IMR-90 (cell line): ENCODE measurements at regions not wholly inside any gene's neighbourhood (a gene's known extent, or its start where the extent isn't known, plus 50 kb on each side); places are given as distances from the start of the nearest gene placed in this dataset.
A peak's percentile ranks its signal among the peaks of the same experiment; 100 is the strongest.

Experiments used
- ATAC-seq: fragments of 200-7000 bp; cut with Tn5 transposase; 2 replicates; pipeline ENCODE4 v1.9.1; 2020; ENCODE audit warnings: low read depth, mild to moderate bottlenecking, moderate library complexity
- BruUV-seq: library from RNA; stranded (reverse); fragments of 400-500 nt; replicated peaks from 2 replicates; lab custom pipeline; 2021; lab: Mats Ljungman, UMichigan
- CTCF ChIA-PET: fragments of 300-600 bp; formaldehyde crosslinking; extraction: SDS; loops from one replicate; lab custom pipeline; 2021; ENCODE audit warnings: antibody characterized with exemption; lab: Yijun Ruan, JAX
- POLR2A ChIA-PET: fragments of 300-600 bp; sonication (Branson Sonifier 250); formaldehyde crosslinking; loops from one replicate; lab custom pipeline; 2022; ENCODE audit warnings: antibody characterized with exemption; ENCODE audit not compliant: unreplicated experiment; lab: Charles Lee
- DNase-seq: peaks from one replicate; pipeline ENCODE4 v3.0.0; 2013
- H2AFZ ChIP-seq: replicated peaks from 2 replicates; pipeline ENCODE3; 2013; ENCODE audit warnings: low read length, mild to moderate bottlenecking; ENCODE audit not compliant: poor library complexity
- H2AK5ac ChIP-seq: 2 replicates; pipeline ENCODE4 v1.6.1; 2013; ENCODE audit warnings: low read depth, low read length, inconsistent platforms
- H2AK9ac ChIP-seq: replicated peaks from 2 replicates; pipeline ENCODE3; 2013; ENCODE audit warnings: mild to moderate bottlenecking, low read depth, low read length, moderate library complexity; ENCODE audit not compliant: poor library complexity
- H2BK120ac ChIP-seq: 2 replicates; pipeline ENCODE4 v1.6.1; 2013; ENCODE audit warnings: low read depth, low read length, inconsistent platforms
- H2BK15ac ChIP-seq: 3 replicates; pipeline ENCODE4 v1.6.1; 2013; ENCODE audit warnings: low read depth, low read length, inconsistent platforms
- H2BK20ac ChIP-seq: 2 replicates; pipeline ENCODE4 v1.6.1; 2013; ENCODE audit warnings: low read depth, mild to moderate bottlenecking, inconsistent platforms, low read length, moderate library complexity
- H2BK5ac ChIP-seq: 2 replicates; pipeline ENCODE4 v1.6.1; 2013; ENCODE audit warnings: mild to moderate bottlenecking, low read depth, low read length, inconsistent platforms; ENCODE audit not compliant: poor library complexity, severe bottlenecking
- H3K14ac ChIP-seq: replicated peaks from 2 replicates; pipeline ENCODE4 v1.6.1; 2013; ENCODE audit warnings: low read depth, low read length, inconsistent platforms
- H3K18ac ChIP-seq: 2 replicates; pipeline ENCODE4 v1.6.1; 2013; ENCODE audit warnings: low read depth, low read length, control low read depth
- H3K23ac ChIP-seq: 2 replicates; pipeline ENCODE4 v1.6.1; 2013; ENCODE audit warnings: low read depth, low read length, inconsistent platforms
- H3K27ac ChIP-seq: 2 replicates; pipeline ENCODE4 v1.5.1; 2013; ENCODE audit warnings: mild to moderate bottlenecking, control low read depth, low read length; ENCODE audit not compliant: insufficient read depth
- H3K27me3 ChIP-seq: 2 replicates; pipeline ENCODE4 v1.6.1; 2013; ENCODE audit warnings: low read length; ENCODE audit not compliant: control insufficient read depth, insufficient read depth
- H3K36me3 ChIP-seq: 2 replicates; pipeline ENCODE4 v1.6.1; 2013; ENCODE audit warnings: low read length, mixed read lengths; ENCODE audit not compliant: control insufficient read depth, insufficient read depth
- H3K4ac ChIP-seq: 2 replicates; pipeline ENCODE4 v1.6.1; 2013; ENCODE audit warnings: low read depth, low read length, inconsistent platforms
- H3K4me1 ChIP-seq: 2 replicates; pipeline ENCODE4 v1.6.1; 2013; ENCODE audit warnings: low read length, mixed read lengths; ENCODE audit not compliant: control insufficient read depth, insufficient read depth
- H3K4me2 ChIP-seq: 2 replicates; pipeline ENCODE4 v1.6.1; 2013; ENCODE audit warnings: low read depth, mild to moderate bottlenecking, control low read depth, low read length, moderate library complexity
- H3K4me3 ChIP-seq: 2 replicates; pipeline ENCODE4 v1.5.1; 2013; ENCODE audit warnings: low read depth, mild to moderate bottlenecking, control low read depth, low read length, moderate library complexity; ENCODE audit not compliant: insufficient read depth
- H3K56ac ChIP-seq: 2 replicates; pipeline ENCODE4 v1.6.1; 2013; ENCODE audit warnings: low read length, inconsistent platforms; ENCODE audit not compliant: insufficient read depth; ENCODE audit errors: extremely low read depth
- H3K79me1 ChIP-seq, 2 experiments: 2 replicates each; pipeline ENCODE4 v1.6.1; 2013; ENCODE audit warnings: low read length in 2 of 2, inconsistent platforms in 1 of 2, low read depth in 1 of 2
- H3K9ac ChIP-seq: 2 replicates; pipeline ENCODE4 v1.6.1; 2013; ENCODE audit warnings: low read depth, low read length, control low read depth
- H3K9me1 ChIP-seq: 2 replicates; pipeline ENCODE4 v1.6.1; 2013; ENCODE audit warnings: low read length, inconsistent platforms; ENCODE audit not compliant: insufficient read depth
- H3K9me3 ChIP-seq: 2 replicates; pipeline ENCODE4 v1.6.1; 2013; ENCODE audit warnings: low read length; ENCODE audit not compliant: control insufficient read depth, insufficient read depth
- H4K20me1 ChIP-seq: 2 replicates; pipeline ENCODE4 v1.6.1; 2013; ENCODE audit warnings: low read length, inconsistent platforms; ENCODE audit not compliant: insufficient read depth
- H4K5ac ChIP-seq: 2 replicates; pipeline ENCODE4 v1.6.1; 2013; ENCODE audit warnings: mild to moderate bottlenecking, low read depth, low read length, control low read depth
- H4K8ac ChIP-seq, 2 experiments: 2 replicates each; pipeline ENCODE4 v1.6.1; 2013; ENCODE audit warnings: low read depth in 2 of 2, low read length in 2 of 2, control low read depth in 1 of 2, inconsistent platforms in 1 of 2
- H4K91ac ChIP-seq: 2 replicates; pipeline ENCODE4 v1.6.1; 2013; ENCODE audit warnings: low read depth, low read length, inconsistent platforms; ENCODE audit not compliant: insufficient read depth
- BHLHE40 ChIP-seq: fragments of 150-350 bp; IDR thresholded peaks from 2 replicates; pipeline ENCODE4 v1.6.1; 2016; ENCODE audit warnings: mild to moderate bottlenecking, low read depth, low read length
- CEBPB ChIP-seq: IDR thresholded peaks from 2 replicates; pipeline ENCODE4 v1.6.1; 2012; ENCODE audit warnings: low read depth, low read length, improper control_type of control experiment
- CHD1 ChIP-seq: IDR thresholded peaks from 2 replicates; pipeline ENCODE4 v1.6.1; 2012; ENCODE audit warnings: low read depth, low read length, improper control_type of control experiment
- NFE2L2 ChIP-seq: fragments of 150-350 bp; IDR thresholded peaks from 2 replicates; pipeline ENCODE4 v1.6.1; 2016; ENCODE audit warnings: low read depth, mild to moderate bottlenecking, low read length
- RCOR1 ChIP-seq: IDR thresholded peaks from 2 replicates; pipeline ENCODE4 v1.6.1; 2012; ENCODE audit warnings: mild to moderate bottlenecking, low read length, improper control_type of control experiment; ENCODE audit not compliant: insufficient replicate concordance
- WGBS, 2 experiments: methylation state at CpG; one replicate each; pipeline versions ENCODE4 v1.1.5 to v1.1.7; 2013; ENCODE audit warnings: missing lambda C conversion rate in 2 of 2; ENCODE audit not compliant: insufficient read length in 1 of 2; ENCODE audit errors: extremely low coverage in 2 of 2; 5-methylcytosine and 5-hydroxymethylcytosine counted together
- dilution Hi-C: fragments of 300-500 bp; cut with HindIII; formaldehyde crosslinking; loops from one replicate; pipeline ENCODE4 v1.14.3; 2018; ENCODE audit warnings: low sequenced_read_pairs; ENCODE audit not compliant: unreplicated experiment
- in situ Hi-C: fragments of 300-500 bp; cut with MboI; formaldehyde crosslinking; loops from 3 replicates; pipeline ENCODE4 v1.14.3; 2019; ENCODE audit warnings: low sequenced_read_pairs, inconsistent platforms, mixed read lengths
- intact Hi-C: fragments of 100-400 bp; cut with micrococcal nuclease; formaldehyde crosslinking; loops from 2 replicates; pipeline ENCODE4 v1.10.0; 2022
- TF ChIP-seq, protein P1 (sequence below): fragments of 150-350 bp; IDR thresholded peaks from 2 replicates; pipeline ENCODE4 v1.6.1; 2017; ENCODE audit warnings: mild to moderate bottlenecking, antibody characterized with exemption, low read length, low read depth
- TF ChIP-seq, protein P2 (sequence below): conservative IDR thresholded peaks from 2 replicates; pipeline ENCODE4 v1.5.1; 2012; ENCODE audit warnings: mild to moderate bottlenecking, low read depth, low read length, improper control_type of control experiment

DNA sequence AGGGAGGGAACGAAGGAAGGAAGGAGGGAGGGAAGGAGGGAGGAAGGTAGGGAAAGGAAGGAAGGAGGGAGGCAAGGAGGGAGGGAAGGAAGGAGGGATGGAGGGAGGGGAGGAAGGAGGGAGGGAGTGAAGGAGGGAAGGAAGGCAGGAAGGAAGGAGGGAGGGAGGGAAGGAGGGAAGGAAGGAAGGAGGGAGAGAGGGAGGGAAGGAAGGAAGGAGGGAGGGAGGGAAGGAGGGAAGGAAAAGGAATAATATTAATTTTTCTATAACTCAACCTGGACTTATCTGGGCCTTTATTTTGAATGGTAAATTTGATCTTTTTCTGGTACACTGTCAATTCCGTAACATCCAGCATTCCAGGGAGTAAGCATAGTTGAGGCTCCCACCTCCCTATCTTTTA, 244.2 kb downstream of the SPRY1 start:
- no peak overlapping the region for H3K14ac ChIP-seq
- 89% methylated on average over 1 of the region's 2 CpGs; no CpG with 5 or more reads in 1 of the 2 experiments for WGBS, 2 experiments
- no peaks in the 10 kb centered on the region for H3K9me3 ChIP-seq
- no peak overlapping the region for H2AFZ ChIP-seq
- H2AK9ac ChIP-seq = no peak overlapping the region
- H3K4me2 ChIP-seq = no peak overlapping the region
- H2BK5ac ChIP-seq = no peak overlapping the region
- H3K79me1 ChIP-seq = no peaks in the 10 kb centered on the region
- no peaks in the 10 kb centered on the region for H3K4me1 ChIP-seq
- 0 out of 3 replicates have a peak overlapping the region, but pooled peaks have one; percentile 34 for H2BK15ac ChIP-seq
- H3K4me3 ChIP-seq = no peak overlapping the region
- no peak overlapping the region for H3K9ac ChIP-seq
- no peak for DNase-seq
- no peak overlapping the region for H2BK120ac ChIP-seq
- ChIA-PET POLR2A (no interaction called here), CTCF (no interaction called here)
- H3K18ac ChIP-seq = no peak overlapping the region
- no peaks in the 10 kb centered on the region for H4K20me1 ChIP-seq
- BruUV-seq = no TSS peak
- H3K4ac ChIP-seq = 0 out of 2 replicates have a peak overlapping the region, but pooled peaks have one; percentile 26
- intact Hi-C loops = no loop called here
- no peak for ATAC-seq
- dilution Hi-C loops = no loop called here
- no peak overlapping the region for H3K56ac ChIP-seq
- peak overlapping the region; percentile 80 for H2AK5ac ChIP-seq
- no peak overlapping the region for H3K23ac ChIP-seq
- no peak overlapping the region for H4K5ac ChIP-seq
- no peaks in the 10 kb centered on the region for H3K36me3 ChIP-seq
- in situ Hi-C loops = no loop called here
- TF ChIP-seq, protein P1, sequence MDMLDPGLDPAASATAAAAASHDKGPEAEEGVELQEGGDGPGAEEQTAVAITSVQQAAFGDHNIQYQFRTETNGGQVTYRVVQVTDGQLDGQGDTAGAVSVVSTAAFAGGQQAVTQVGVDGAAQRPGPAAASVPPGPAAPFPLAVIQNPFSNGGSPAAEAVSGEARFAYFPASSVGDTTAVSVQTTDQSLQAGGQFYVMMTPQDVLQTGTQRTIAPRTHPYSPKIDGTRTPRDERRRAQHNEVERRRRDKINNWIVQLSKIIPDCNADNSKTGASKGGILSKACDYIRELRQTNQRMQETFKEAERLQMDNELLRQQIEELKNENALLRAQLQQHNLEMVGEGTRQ = no peak
- no peak for TF ChIP-seq CHD1
- no peak for TF ChIP-seq CEBPB
- no peak for TF ChIP-seq BHLHE40
- TF ChIP-seq, protein P2, sequence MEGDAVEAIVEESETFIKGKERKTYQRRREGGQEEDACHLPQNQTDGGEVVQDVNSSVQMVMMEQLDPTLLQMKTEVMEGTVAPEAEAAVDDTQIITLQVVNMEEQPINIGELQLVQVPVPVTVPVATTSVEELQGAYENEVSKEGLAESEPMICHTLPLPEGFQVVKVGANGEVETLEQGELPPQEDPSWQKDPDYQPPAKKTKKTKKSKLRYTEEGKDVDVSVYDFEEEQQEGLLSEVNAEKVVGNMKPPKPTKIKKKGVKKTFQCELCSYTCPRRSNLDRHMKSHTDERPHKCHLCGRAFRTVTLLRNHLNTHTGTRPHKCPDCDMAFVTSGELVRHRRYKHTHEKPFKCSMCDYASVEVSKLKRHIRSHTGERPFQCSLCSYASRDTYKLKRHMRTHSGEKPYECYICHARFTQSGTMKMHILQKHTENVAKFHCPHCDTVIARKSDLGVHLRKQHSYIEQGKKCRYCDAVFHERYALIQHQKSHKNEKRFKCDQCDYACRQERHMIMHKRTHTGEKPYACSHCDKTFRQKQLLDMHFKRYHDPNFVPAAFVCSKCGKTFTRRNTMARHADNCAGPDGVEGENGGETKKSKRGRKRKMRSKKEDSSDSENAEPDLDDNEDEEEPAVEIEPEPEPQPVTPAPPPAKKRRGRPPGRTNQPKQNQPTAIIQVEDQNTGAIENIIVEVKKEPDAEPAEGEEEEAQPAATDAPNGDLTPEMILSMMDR = no peak
- no peak for TF ChIP-seq RCOR1
- TF ChIP-seq NFE2L2 = no peak
- no peaks in the 10 kb centered on the region for H3K27me3 ChIP-seq
- H4K8ac ChIP-seq = no peak overlapping the region
- H3K9me1 ChIP-seq = no peaks in the 10 kb centered on the region
- H3K27ac ChIP-seq = no peak overlapping the region
- H4K91ac ChIP-seq = no peak overlapping the region
- no peak overlapping the region for H2BK20ac ChIP-seq
